Stimulated activated effector memory CD8-positive, alpha-beta T cell treated with anti-CD3 and anti-CD28 coated beads, Interleukin-12 subunit alpha, Interleukin-12 subunit beta, amount 100 ng/mL, for 72 hours (primary cell): ENCODE measurements at regions not wholly inside any gene's neighbourhood (a gene's known extent, or its start where the extent isn't known, plus 50 kb on each side); places are given as distances from the start of the nearest gene placed in this dataset.
"Not testable (repeated sequence)": the region's sequence is repeated elsewhere in the genome, so short reads cannot be mapped to it uniquely, and the experiment has no call there.

Experiments
- ATAC-seq: fragments of 150-1000 bp; cut with Tn5 transposase; 2 replicates; pipeline ENCODE4 v1.10.0; 2021
- DNase-seq, 2 donors: peaks; one replicate each; pipeline ENCODE4 v3.0.0; 2021 to 2022; ENCODE audit warnings: low spot score in 2 of 2
- H3K27ac Mint-ChIP-seq: one replicate; pipeline ENCODE4 v1.8.0; 2022; ENCODE audit warnings: mild to moderate bottlenecking, mixed read lengths
- H3K36me3 Mint-ChIP-seq: one replicate; pipeline ENCODE4 v1.8.0; 2022; ENCODE audit warnings: mild to moderate bottlenecking, mixed read lengths
- H3K4me1 Mint-ChIP-seq: one replicate; pipeline ENCODE4 v1.8.0; 2022; ENCODE audit warnings: mixed read lengths
- H3K4me3 Mint-ChIP-seq: one replicate; pipeline ENCODE4 v1.8.0; 2022; ENCODE audit warnings: mild to moderate bottlenecking, mixed read lengths
- H3K9me3 Mint-ChIP-seq: one replicate; pipeline ENCODE4 v1.8.0; 2022; ENCODE audit warnings: mixed read lengths

DNA sequence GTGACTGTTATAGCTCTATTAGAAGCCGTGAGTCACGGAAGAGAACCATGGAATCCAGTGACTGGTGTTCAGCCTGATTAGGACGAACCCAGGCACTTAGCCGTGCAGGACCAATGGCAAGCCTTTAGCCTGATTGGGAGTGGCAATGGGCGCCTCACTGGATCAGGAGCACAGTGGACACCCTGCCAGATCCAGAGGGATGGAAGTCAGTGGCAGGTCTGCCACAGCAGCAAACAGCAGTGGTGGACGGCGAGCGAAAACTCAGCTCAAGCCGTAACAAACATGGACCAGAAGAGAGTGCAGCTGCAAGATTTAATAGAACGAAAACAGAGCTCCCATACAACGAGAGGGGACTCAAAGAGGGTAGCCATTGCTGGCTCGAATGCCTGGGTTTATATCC is 1326.5 kb downstream of the ADGRL3 start:
- no peak for DNase-seq
- H3K27ac Mint-ChIP-seq = no peak overlapping the region

GRCh38 chr4:62523256-62523655 is 1323.1 kb downstream of the ADGRL3 start:
- Mint-ChIP-seq H3K4me3 (no peak overlapping the region), H3K27ac (no peak overlapping the region), H3K4me1 (no peaks in the 10 kb centered on the region), H3K9me3 (peaks cover 23% of the 10 kb centered on the region), H3K36me3 (no peaks in the 10 kb centered on the region)
- ATAC-seq (no peak), DNase-seq (no peak)

More for the DNA sequence above, 1326.5 kb downstream of the ADGRL3 start:
- Mint-ChIP-seq H3K9me3 (peaks cover 17% of the 10 kb centered on the region), H3K4me3 (no peak overlapping the region), H3K36me3 (no peaks in the 10 kb centered on the region), H3K4me1 (no peaks in the 10 kb centered on the region)
- no peak for ATAC-seq

- H3K4me3 Mint-ChIP-seq = no peak overlapping the region
- no peaks in the 10 kb centered on the region for H3K4me1 Mint-ChIP-seq
- no peaks in the 10 kb centered on the region for H3K36me3 Mint-ChIP-seq
- DNase-seq (no peak), ATAC-seq (no peak)
- peaks cover 30% of the 10 kb centered on the region for H3K9me3 Mint-ChIP-seq
- H3K27ac Mint-ChIP-seq = no peak overlapping the region
Observed at GRCh38 chr4:62522273-62522672, 1322.1 kb downstream of the ADGRL3 start.

- Mint-ChIP-seq H3K36me3 (no peaks in the 10 kb centered on the region), H3K27ac (no peak overlapping the region), H3K4me3 (no peak overlapping the region), H3K9me3 (peaks cover 24% of the 10 kb centered on the region), H3K4me1 (no peaks in the 10 kb centered on the region)
- no peak for ATAC-seq
- DNase-seq = no peak
Observed at GRCh38 chr4:62517716-62518115, 1317.6 kb downstream of the ADGRL3 start.

DNA sequence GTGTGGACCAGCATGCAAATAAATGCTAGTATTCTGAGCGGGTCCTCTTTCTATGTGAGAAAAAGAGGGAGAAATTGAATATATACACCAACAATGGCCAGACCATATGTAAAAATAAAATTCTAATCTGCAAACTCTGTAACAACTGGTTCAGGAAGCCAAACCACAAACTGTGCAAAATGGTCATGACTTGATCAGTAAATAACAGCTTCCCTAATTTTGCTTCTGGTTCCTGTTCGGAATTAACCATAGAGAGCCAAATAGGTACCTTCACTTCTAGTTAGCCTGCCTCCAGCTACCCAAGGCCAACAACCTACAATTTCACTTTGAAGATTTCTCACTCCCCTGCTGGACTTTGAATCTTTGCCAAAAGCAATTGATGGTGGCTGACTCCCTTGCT is 1313.2 kb downstream of the ADGRL3 start:
- H3K4me1 Mint-ChIP-seq = no peaks in the 10 kb centered on the region
- no peak overlapping the region for H3K27ac Mint-ChIP-seq
- ATAC-seq (no peak), DNase-seq (no peak)
- H3K36me3 Mint-ChIP-seq = no peaks in the 10 kb centered on the region
- peaks cover 14% of the 10 kb centered on the region for H3K9me3 Mint-ChIP-seq
- no peak overlapping the region for H3K4me3 Mint-ChIP-seq

- Mint-ChIP-seq H3K27ac (no peak overlapping the region), H3K36me3 (no peaks in the 10 kb centered on the region), H3K9me3 (peaks cover 14% of the 10 kb centered on the region), H3K4me1 (no peaks in the 10 kb centered on the region), H3K4me3 (no peak overlapping the region)
- no peak for DNase-seq
- no peak for ATAC-seq
Observed at GRCh38 chr4:62512271-62512670, 1312.1 kb downstream of the ADGRL3 start.

DNA sequence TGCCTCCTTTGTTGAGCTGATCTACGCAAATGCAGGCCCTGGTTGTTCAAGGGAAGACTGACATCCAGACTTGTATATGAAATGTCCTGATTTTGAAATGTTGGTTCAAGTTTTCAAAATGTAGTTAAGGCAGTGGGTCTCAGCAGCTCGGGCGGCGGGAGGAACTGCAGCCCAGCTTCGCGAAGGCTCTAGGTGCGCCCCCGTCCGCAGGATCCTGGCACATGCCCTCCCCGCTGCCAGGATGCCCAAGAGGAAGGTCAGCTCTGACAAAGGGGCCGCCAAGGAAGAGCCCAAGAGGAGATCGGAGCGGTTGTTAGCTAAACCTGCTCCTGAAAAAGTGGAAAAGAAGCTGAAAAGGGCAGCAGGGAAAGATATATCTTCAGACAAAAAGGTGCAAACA is 1310.1 kb downstream of the ADGRL3 start:
- H3K9me3 Mint-ChIP-seq = peaks cover 13% of the 10 kb centered on the region
- no peaks in the 10 kb centered on the region for H3K36me3 Mint-ChIP-seq
- H3K4me3 Mint-ChIP-seq = no peak overlapping the region
- DNase-seq (no peak), ATAC-seq (no peak)
- no peaks in the 10 kb centered on the region for H3K4me1 Mint-ChIP-seq
- H3K27ac Mint-ChIP-seq = no peak overlapping the region

GRCh38 chr4:62500296-62500695 is 1300.2 kb downstream of the ADGRL3 start:
- Mint-ChIP-seq H3K4me1 (no peaks in the 10 kb centered on the region), H3K36me3 (no peaks in the 10 kb centered on the region), H3K27ac (no peak overlapping the region), H3K4me3 (no peak overlapping the region), H3K9me3 (peaks cover 16% of the 10 kb centered on the region)
- no peak for ATAC-seq
- no peak for DNase-seq

- Mint-ChIP-seq H3K27ac (no peak overlapping the region), H3K36me3 (no peaks in the 10 kb centered on the region), H3K4me3 (no peak overlapping the region), H3K9me3 (peaks cover 23% of the 10 kb centered on the region), H3K4me1 (no peaks in the 10 kb centered on the region)
- DNase-seq (no peak), ATAC-seq (no peak)
Observed at GRCh38 chr4:62495032-62495431, 1294.9 kb downstream of the ADGRL3 start.

GRCh38 chr4:62491756-62492155 is 1291.6 kb downstream of the ADGRL3 start:
- DNase-seq, ATAC-seq, H3K4me3 Mint-ChIP-seq, H3K36me3 Mint-ChIP-seq, H3K27ac Mint-ChIP-seq, H3K4me1 Mint-ChIP-seq: not testable (repeated sequence)
- peaks cover 29% of the 10 kb centered on the region for H3K9me3 Mint-ChIP-seq

- DNase-seq (no peak), ATAC-seq (no peak)
- Mint-ChIP-seq H3K4me1 (no peaks in the 10 kb centered on the region), H3K27ac (no peak overlapping the region), H3K36me3 (no peaks in the 10 kb centered on the region), H3K9me3 (peaks cover 20% of the 10 kb centered on the region), H3K4me3 (no peak overlapping the region)
Observed at GRCh38 chr4:62490635-62491034, 1290.5 kb downstream of the ADGRL3 start.

DNA sequence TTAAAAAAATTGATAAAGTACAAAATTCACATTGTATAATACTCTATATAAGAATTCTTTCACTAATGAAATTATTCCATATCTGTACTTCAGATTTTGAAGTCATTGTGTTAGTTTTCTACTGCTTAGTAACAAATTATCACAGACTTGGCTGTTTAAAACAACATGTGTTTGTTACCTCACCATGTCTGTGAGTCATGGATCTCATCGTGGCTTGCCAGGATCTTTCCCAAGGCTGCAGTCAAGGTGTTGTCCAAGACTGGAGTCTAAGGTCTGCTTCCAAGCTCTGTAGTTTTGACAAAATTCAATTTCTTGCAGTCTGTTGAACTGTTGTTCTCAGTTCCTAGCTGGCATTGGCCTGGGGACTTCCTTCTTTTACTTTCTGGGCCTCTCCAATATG is 1286.9 kb downstream of the ADGRL3 start:
- no peaks in the 10 kb centered on the region for H3K36me3 Mint-ChIP-seq
- ATAC-seq (no peak), DNase-seq (no peak)
- no peak overlapping the region for H3K27ac Mint-ChIP-seq
- no peaks in the 10 kb centered on the region for H3K4me1 Mint-ChIP-seq
- peaks cover 12% of the 10 kb centered on the region for H3K9me3 Mint-ChIP-seq
- H3K4me3 Mint-ChIP-seq = no peak overlapping the region

GRCh38 chr4:62484357-62484756 is 1284.2 kb downstream of the ADGRL3 start:
- no peak overlapping the region for H3K27ac Mint-ChIP-seq
- H3K36me3 Mint-ChIP-seq = no peaks in the 10 kb centered on the region
- DNase-seq (no peak), ATAC-seq (no peak)
- H3K4me3 Mint-ChIP-seq = no peak overlapping the region
- H3K9me3 Mint-ChIP-seq = peaks cover 11% of the 10 kb centered on the region
- H3K4me1 Mint-ChIP-seq = no peaks in the 10 kb centered on the region

GRCh38 chr4:62482355-62482754 is 1282.2 kb downstream of the ADGRL3 start:
- Mint-ChIP-seq H3K4me3 (no peak overlapping the region), H3K27ac (no peak overlapping the region), H3K36me3 (no peaks in the 10 kb centered on the region), H3K9me3 (peaks cover 10% of the 10 kb centered on the region), H3K4me1 (no peaks in the 10 kb centered on the region)
- DNase-seq (no peak), ATAC-seq (no peak)

GRCh38 chr4:62475596-62475995 is 1275.5 kb downstream of the ADGRL3 start:
- Mint-ChIP-seq H3K4me3 (no peak overlapping the region), H3K27ac (no peak overlapping the region), H3K9me3 (peaks cover 31% of the 10 kb centered on the region), H3K4me1 (no peaks in the 10 kb centered on the region), H3K36me3 (no peaks in the 10 kb centered on the region)
- DNase-seq = no peak
- no peak for ATAC-seq

GRCh38 chr4:62474802-62475201 is 1274.7 kb downstream of the ADGRL3 start:
- Mint-ChIP-seq H3K27ac (no peak overlapping the region), H3K4me1 (no peaks in the 10 kb centered on the region), H3K9me3 (peaks cover 28% of the 10 kb centered on the region), H3K36me3 (no peaks in the 10 kb centered on the region), H3K4me3 (no peak overlapping the region)
- DNase-seq (no peak), ATAC-seq (no peak)

GRCh38 chr4:62471021-62471420 is 1270.9 kb downstream of the ADGRL3 start:
- H3K4me3 Mint-ChIP-seq = no peak overlapping the region
- no peak overlapping the region for H3K27ac Mint-ChIP-seq
- peaks cover 17% of the 10 kb centered on the region for H3K9me3 Mint-ChIP-seq
- H3K36me3 Mint-ChIP-seq = no peaks in the 10 kb centered on the region
- no peak for DNase-seq
- no peaks in the 10 kb centered on the region for H3K4me1 Mint-ChIP-seq
- no peak for ATAC-seq
